T1000 (cell line): ENCODE measurements at regions not wholly inside any gene's neighbourhood (a gene's known extent, or its start where the extent isn't known, plus 50 kb on each side); places are given as distances from the start of the nearest gene placed in this dataset.

ENCODE experiments used
- DNase-seq: peaks from one replicate; lab custom pipeline; 2025; ENCODE audit warnings: mixed read lengths; lab: John Stamatoyannopoulos, UW

DNA sequence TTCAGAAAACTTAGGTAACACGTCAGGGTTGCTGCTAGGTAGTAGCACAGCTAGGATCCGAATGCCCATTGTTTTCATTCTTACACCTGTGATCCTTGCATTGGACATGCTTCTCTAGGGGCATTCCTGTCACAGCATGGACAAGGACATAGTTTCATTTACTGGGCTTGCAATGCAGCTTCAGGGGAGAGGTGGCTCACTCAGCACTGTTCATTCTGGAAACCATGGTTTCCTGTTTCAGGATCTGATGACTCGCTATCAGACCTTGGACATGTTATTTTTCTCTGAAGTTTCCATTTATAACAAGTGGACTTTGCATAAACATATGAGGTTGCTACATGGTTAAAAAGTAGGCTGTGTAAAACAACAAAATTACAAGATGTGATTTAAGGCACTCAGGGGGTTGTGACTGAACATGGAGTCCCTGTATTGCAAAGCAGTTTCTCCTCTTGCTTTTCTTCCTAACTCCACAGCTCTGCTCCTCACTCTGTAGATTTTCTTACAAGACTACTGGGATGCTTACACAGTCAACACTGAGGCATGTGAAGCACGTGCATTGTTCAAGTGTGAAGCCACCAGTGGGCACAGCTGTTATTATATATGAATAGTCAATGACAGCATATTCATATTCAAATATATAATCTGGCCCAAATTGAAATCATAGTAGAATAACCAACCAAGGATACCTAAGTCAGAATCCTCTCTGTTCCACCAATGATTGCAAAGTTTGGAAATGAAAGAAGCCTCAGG, 66.1 kb upstream of the STK32A start:
- DNase-seq = no peak

- no peak for DNase-seq
Observed at GRCh38 chr5:147169399-147169798, 65.4 kb upstream of the STK32A start.

GRCh38 chr5:147169901-147170300, 64.9 kb upstream of the STK32A start:
- DNase-seq = no peak

DNA sequence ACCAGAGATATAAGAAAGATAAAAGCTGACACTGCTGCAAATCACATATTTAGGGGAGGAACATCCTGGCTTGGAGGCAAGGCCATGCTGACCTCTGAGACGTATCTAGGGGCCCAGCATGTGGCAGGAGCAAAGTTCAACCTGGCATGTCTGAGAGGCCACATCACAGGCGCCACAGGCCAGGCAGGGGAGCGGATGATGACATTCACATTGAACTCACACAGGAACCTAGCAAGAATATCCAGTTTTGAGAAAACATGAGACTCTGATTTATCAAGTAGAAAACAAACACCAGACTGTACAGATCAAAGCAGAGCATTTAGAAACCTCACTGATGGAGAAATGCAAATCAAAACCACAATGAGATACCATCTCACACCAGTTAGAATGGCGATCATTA, 64.2 kb upstream of the STK32A start:
- no peak for DNase-seq

DNA sequence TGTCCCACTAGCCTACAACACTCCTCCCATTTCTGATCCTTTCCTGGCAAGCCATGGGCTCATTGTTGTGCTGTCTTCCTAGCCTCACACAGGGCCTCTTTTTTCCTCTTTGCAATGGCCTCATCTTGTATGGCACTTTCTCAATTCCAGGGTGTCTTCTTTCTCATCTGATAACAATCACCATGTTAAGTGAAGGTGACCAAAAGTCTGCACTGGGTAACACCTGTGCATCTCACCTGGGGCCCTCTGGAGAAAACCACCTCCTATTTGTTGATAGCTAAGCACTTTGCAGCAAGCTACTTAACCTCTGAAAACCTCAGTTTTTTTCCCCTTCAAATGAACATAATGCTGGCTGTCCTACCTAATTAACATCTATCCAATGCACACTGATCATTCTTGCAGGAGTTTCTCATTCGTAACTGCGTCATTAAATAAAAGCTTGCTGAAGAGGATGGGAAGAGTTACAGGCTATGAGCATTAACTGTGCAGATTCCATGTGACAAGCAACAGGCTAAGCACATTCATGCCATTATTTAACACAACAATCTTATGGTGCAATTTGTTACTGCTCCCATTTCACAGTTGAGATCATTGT, 60.1 kb upstream of the STK32A start:
- no peak for DNase-seq

DNA sequence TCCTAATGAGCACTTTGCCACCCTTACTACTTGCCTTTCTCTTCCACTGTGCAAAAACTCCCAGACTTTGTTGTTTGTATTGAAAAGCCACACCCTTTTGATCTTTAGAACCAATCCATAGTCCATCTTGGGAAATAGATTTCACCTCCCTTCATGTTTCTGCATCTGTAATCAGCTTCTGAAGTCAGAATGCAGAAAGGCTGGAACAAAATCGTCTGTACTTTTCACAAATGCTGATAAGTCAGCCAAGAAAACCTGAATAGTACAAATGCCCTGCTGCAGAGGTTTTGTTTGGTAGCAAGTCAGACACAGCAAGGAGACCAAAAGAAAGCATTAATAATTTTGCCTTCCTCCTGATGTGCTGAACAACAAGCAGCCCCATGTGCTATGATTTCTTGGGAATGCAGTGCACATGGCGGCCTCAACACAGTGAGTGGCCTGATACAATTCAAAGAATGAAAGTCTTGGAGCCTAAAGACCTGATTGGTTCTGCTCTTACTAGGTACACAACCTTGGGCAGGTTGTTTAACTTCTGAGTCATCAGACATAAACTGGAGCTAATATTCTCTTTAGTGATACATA, 59.2 kb upstream of the STK32A start:
- DNase-seq = no peak

- no peak for DNase-seq
Observed at GRCh38 chr5:147176422-147176821, 58.4 kb upstream of the STK32A start.

DNA sequence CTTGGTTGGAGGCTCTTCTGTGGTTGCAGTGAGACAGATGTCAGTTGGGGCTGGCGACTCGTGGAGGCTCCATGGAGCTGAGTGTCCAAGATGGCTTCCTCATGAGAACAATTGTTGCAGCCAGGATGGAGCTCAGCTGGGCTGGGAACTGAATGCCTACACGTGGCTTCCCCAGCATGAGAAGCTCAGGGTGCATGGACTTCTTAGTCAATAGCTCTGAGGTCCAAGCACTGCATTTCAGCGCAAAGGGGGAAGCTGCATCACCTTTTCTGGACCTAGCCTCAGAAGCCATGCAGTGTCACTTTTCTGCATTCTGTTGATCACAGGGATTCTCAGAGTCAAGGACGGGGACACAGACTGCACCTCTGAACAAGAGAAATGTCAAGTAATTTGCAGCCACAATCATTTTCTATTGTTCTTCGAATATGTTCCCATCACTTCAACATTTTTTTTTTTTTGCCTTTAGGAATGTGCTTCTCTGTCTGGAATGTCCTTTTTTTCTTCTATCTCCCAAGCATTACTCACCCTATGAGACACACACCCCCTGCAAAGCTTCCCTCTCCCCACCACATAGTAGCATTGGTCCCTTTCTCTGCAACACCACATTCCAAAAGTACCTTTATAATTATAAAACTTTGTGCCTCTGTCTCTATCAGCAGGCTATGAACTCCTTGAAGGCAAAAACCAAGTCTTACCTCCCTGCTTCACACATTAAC, 57.5 kb upstream of the STK32A start:
- peak; percentile 33 for DNase-seq

GRCh38 chr5:147179562-147180147, 55.2 kb upstream of the STK32A start:
- DNase-seq = no peak

- DNase-seq = no peak
Observed at GRCh38 chr5:147180751-147181150, 54.1 kb upstream of the STK32A start.
